Thyroid gland (tissue), 4 donors: ENCODE measurements at regions not wholly inside any gene's neighbourhood (a gene's known extent, or its start where the extent isn't known, plus 50 kb on each side); places are given as distances from the start of the nearest gene placed in this dataset.

Source experiments
- DNase-seq, 2 donors: peaks; one replicate each; pipeline ENCODE4 v3.0.0-alpha.2; 2019
- H3K27ac ChIP-seq, 3 donors: fragments of 200-600 bp; sonication (generic); 1 replicate in 2 of 3; 2 replicates in 1 of 3; pipeline ENCODE4 v1.5.1; 2016 to 2019; ENCODE audit warnings: mild to moderate bottlenecking in 1 of 3, moderate library complexity in 1 of 3
- H3K27me3 ChIP-seq: fragments of 200-600 bp; sonication (generic); one replicate; pipeline ENCODE4 v1.5.1; 2019
- H3K36me3 ChIP-seq, 2 donors: fragments of 200-600 bp; sonication (generic); one replicate each; pipeline ENCODE4 v1.5.1; 2016 to 2019
- H3K4me1 ChIP-seq, 2 donors: fragments of 200-600 bp; sonication (generic); one replicate each; pipeline ENCODE4 v1.5.1; 2017 to 2019
- H3K4me3 ChIP-seq, 3 donors: fragments of 200-600 bp; sonication (generic); replicated peaks in 1 of 3; 1 replicate in 2 of 3; 2 replicates in 1 of 3; pipeline ENCODE4 v1.5.1; 2016; ENCODE audit warnings: mild to moderate bottlenecking in 1 of 3
- H3K9me3 ChIP-seq: fragments of 200-600 bp; sonication (generic); one replicate; pipeline ENCODE4 v1.5.1; 2017
- CTCF ChIP-seq, 6 experiments: fragments of 200-600 bp in 3 of 6; fragments of 450-650 bp in 3 of 6; sonication (generic) in 3 of 6; IDR thresholded peaks; one replicate each; pipeline ENCODE4 v1.5.1; 2016 to 2019; ENCODE audit warnings: antibody characterized with exemption in 6 of 6, mild to moderate bottlenecking in 2 of 6, inconsistent platforms in 1 of 6, moderate library complexity in 1 of 6
- POLR2A ChIP-seq, 2 donors: fragments of 450-650 bp; IDR thresholded peaks; one replicate each; pipeline ENCODE4 v1.6.1; 2017; ENCODE audit warnings: antibody characterized with exemption in 2 of 2, mild to moderate bottlenecking in 2 of 2, moderate library complexity in 1 of 2
- WGBS, 2 donors: methylation state at CpG; one replicate each; pipeline ENCODE4 v1.1.5; 2017; 5-methylcytosine and 5-hydroxymethylcytosine counted together
- intact Hi-C: fragments of 100-400 bp; cut with DNase I; formaldehyde crosslinking; loops from one replicate; pipeline ENCODE4 v1.15.1; 2023

- WGBS, 2 donors: 89 to 91% methylated on average over 6 of the region's 6 CpGs
- intact Hi-C loops: no loop called here
- no peaks in the 10 kb centered on the region for H3K4me1 ChIP-seq
- H3K27ac ChIP-seq: no peak overlapping the region
- H3K36me3 ChIP-seq: no peaks in the 10 kb centered on the region
- no peaks in the 10 kb centered on the region for H3K9me3 ChIP-seq
- H3K27me3 ChIP-seq: no peaks in the 10 kb centered on the region
- DNase-seq: no peak
- H3K4me3 ChIP-seq: no peak overlapping the region
- TF ChIP-seq CTCF (IDR thresholded peaks at IDR 0.05) (no peak), POLR2A (IDR thresholded peaks at IDR 0.05) (no peak)
Observed at GRCh38 chr18:64777556-64777955, 628.7 kb upstream of the LINC00305 start.

GRCh38 chr18:64765908-64766307, 617.0 kb upstream of the LINC00305 start:
- DNase-seq: no peak
- H3K9me3 ChIP-seq: no peaks in the 10 kb centered on the region
- TF ChIP-seq POLR2A (IDR thresholded peaks at IDR 0.05): no peak
- no peak overlapping the region for H3K4me3 ChIP-seq
- H3K27me3 ChIP-seq: no peaks in the 10 kb centered on the region
- no peaks in the 10 kb centered on the region for H3K4me1 ChIP-seq
- H3K27ac ChIP-seq: no peak overlapping the region
- no peaks in the 10 kb centered on the region for H3K36me3 ChIP-seq
- intact Hi-C loops: no loop called here
- 50 to 80% methylated on average over 3 of the region's 3 CpGs for WGBS, 2 donors

DNA sequence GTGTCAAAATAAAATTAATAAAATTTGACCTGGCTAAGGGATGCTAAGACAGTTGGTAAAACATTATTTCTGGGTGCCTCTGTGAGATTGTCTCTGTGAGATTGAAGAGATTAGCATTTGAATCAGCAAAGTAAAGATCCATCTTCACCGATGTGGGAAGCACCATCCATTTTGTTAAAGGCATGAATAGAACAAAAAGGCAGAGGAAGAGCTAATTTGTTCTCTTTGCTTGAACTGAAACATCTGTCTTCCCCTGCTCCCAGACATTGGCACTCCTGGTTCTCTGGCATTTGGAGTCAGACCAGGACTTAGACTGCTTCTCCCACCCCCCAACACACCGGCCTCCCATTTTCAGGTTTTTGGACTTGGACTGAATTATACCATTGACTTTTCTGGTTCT, 603.8 kb upstream of the LINC00305 start:
- H3K9me3 ChIP-seq: no peaks in the 10 kb centered on the region
- no peak overlapping the region for H3K4me3 ChIP-seq
- H3K36me3 ChIP-seq: no peaks in the 10 kb centered on the region
- no peak for DNase-seq
- no peaks in the 10 kb centered on the region for H3K4me1 ChIP-seq
- 64 to 88% methylated on average over 2 of the region's 2 CpGs for WGBS, 2 donors
- H3K27ac ChIP-seq: no peak overlapping the region
- TF ChIP-seq CTCF (IDR thresholded peaks at IDR 0.05): no peak
- no peak for TF ChIP-seq POLR2A (IDR thresholded peaks at IDR 0.05)
- intact Hi-C loops: no loop called here
- no peaks in the 10 kb centered on the region for H3K27me3 ChIP-seq

DNA sequence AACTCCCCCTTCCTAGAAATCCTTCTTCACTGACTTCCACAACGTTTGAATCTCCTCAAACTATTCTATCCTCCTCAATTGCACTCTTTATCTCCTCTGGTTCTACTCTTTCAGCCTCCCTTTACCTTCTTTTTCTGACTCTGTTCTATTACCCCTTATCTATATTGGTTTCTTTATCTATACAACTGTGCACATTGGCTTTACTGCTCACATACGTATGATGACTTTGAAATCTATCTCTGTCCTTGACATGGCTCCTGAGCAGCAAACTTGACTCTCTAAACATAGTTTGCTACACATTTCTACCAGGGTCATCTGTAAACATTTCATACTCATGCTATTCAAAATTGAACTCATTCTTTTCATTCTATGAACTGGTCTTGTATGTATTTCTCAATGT, 601.0 kb upstream of the LINC00305 start:
- no peak for DNase-seq
- Histone ChIP-seq H3K4me1 (no peaks in the 10 kb centered on the region), H3K27me3 (no peaks in the 10 kb centered on the region), H3K27ac (no peak overlapping the region), H3K9me3 (no peaks in the 10 kb centered on the region), H3K4me3 (no peak overlapping the region), H3K36me3 (no peaks in the 10 kb centered on the region)
- no peak for TF ChIP-seq POLR2A (IDR thresholded peaks at IDR 0.05)
- TF ChIP-seq CTCF (IDR thresholded peaks at IDR 0.05): no peak
- intact Hi-C loops: no loop called here
- WGBS, 2 donors: 76 to 80% methylated on average over 2 of the region's 2 CpGs

- TF ChIP-seq CTCF (IDR thresholded peaks at IDR 0.05): no peak
- TF ChIP-seq POLR2A (IDR thresholded peaks at IDR 0.05): no peak
- Histone ChIP-seq H3K4me3 (no peak overlapping the region), H3K36me3 (no peaks in the 10 kb centered on the region), H3K27ac (no peak overlapping the region), H3K4me1 (no peaks in the 10 kb centered on the region), H3K27me3 (no peaks in the 10 kb centered on the region), H3K9me3 (no peaks in the 10 kb centered on the region)
- no peak for DNase-seq
- intact Hi-C loops: no loop called here
Observed at GRCh38 chr18:64747803-64748202, 598.9 kb upstream of the LINC00305 start.

DNA sequence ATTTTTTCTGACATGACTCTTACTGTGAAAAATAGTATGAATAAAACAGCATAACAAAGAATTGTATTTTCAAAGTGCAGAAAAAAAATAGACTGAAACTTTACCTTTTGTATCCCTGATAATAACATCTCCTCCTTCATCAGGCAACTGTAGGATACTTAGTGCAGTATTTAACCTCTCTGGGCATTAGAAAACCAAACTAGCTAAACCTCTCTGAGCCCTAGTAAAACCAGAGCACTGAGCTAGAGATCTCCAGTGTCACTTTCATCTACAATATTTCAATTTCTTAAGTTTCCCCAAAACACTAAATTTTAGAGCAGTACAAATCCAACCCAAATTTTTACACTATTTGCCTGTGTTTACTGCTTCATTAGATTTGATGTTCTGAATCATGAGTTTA, 594.0 kb upstream of the LINC00305 start:
- Histone ChIP-seq H3K27me3 (no peaks in the 10 kb centered on the region), H3K36me3 (no peaks in the 10 kb centered on the region), H3K27ac (no peak overlapping the region), H3K4me1 (no peaks in the 10 kb centered on the region), H3K4me3 (no peak overlapping the region), H3K9me3 (no peaks in the 10 kb centered on the region)
- intact Hi-C loops: no loop called here
- no peak for DNase-seq
- no peak for TF ChIP-seq CTCF (IDR thresholded peaks at IDR 0.05)
- TF ChIP-seq POLR2A (IDR thresholded peaks at IDR 0.05): no peak
